ENCODE measurements at regions not wholly inside any gene's neighbourhood (a gene's known extent, or its start where the extent isn't known, plus 50 kb on each side); places are given as distances from the start of the nearest gene placed in this dataset.

DNA sequence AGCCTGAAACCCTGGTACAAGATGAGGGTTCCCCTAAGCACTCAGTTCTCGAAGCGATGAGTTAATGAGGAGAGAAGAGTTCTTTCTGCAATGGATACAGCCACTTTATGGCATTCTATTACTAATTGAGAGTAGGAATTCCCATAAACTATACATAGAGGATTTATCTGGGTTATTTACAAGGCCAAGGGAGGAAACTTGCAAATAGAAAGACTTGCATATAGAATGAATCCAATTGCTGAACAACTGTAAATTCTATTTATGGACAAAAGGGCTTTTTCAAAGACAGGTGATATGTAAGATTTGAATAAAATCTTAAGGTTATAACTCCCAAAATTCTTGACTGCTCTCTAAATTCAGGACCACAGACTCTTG is 182.2 kb downstream of the PPARGC1A start:
- POLR2A ChIA-PET, result no interaction called here
- Mint-ChIP-seq H3K4me3 (ENCODE audit: unreplicated experiment) (no peak overlapping the region), H3K4me1 (ENCODE audit: insufficient read depth, unreplicated experiment) (no peaks in the 10 kb centered on the region), H3K27ac (ENCODE audit: low read depth, unreplicated experiment) (no peak overlapping the region), H3K9me3 (ENCODE audit: unreplicated experiment) (peaks cover 10% of the 10 kb centered on the region), H3K27me3 (ENCODE audit: insufficient read depth, unreplicated experiment) (no peaks in the 10 kb centered on the region), H3K36me3 (ENCODE audit: insufficient read depth, unreplicated experiment) (no peaks in the 10 kb centered on the region)
- TF ChIP-seq, protein P1, sequence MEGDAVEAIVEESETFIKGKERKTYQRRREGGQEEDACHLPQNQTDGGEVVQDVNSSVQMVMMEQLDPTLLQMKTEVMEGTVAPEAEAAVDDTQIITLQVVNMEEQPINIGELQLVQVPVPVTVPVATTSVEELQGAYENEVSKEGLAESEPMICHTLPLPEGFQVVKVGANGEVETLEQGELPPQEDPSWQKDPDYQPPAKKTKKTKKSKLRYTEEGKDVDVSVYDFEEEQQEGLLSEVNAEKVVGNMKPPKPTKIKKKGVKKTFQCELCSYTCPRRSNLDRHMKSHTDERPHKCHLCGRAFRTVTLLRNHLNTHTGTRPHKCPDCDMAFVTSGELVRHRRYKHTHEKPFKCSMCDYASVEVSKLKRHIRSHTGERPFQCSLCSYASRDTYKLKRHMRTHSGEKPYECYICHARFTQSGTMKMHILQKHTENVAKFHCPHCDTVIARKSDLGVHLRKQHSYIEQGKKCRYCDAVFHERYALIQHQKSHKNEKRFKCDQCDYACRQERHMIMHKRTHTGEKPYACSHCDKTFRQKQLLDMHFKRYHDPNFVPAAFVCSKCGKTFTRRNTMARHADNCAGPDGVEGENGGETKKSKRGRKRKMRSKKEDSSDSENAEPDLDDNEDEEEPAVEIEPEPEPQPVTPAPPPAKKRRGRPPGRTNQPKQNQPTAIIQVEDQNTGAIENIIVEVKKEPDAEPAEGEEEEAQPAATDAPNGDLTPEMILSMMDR (IDR thresholded peaks at IDR 0.05; ENCODE audit: unreplicated experiment), result no peak
- DNase-seq (ENCODE audit: unreplicated experiment), result no peak
- intact Hi-C loops (cut with micrococcal nuclease), result no loop called here
- no TSS peak for BruUV-seq (replicated peaks)
- CTCF ChIA-PET, result interaction anchor here (0.7 kb wide), 1 partner anchor 583 kb away, joined by 3 read pairs; no protein-coding TSS in a partner anchor

DNA sequence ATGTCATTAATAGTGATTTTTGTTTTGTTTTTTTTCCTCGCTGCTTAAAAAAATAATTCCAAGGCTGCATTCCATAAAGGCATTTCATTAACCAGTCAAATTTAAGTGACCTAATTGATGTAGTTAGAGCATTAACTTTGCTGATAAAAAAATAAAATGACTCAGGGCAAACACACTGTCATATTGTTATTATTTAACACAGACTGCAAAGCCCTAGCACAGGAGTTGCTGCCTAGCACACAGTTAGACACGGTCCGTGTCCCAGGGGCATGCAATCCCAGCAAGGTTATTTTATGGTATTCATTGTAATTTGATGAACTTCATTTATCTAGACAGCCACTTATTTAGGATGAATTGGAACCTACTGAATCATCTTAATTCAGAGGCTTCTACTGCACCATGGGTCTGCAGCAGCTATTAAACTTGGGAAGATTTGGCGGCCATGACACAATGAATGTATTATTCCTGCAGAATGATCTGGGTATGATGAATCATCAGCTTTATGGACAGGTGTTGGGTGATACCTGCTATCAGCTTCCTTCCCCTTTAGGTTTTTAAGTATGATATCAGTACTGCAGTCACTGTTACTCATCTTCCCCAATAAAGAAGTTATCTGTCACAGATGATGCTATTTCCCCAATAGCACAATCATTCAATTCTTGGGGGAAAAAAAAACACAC is 182.7 kb downstream of the PPARGC1A start:
- TF ChIP-seq, protein P1 (IDR thresholded peaks at IDR 0.05; ENCODE audit: unreplicated experiment), result no peak
- peaks cover 10% of the 10 kb centered on the region for H3K9me3 Mint-ChIP-seq (ENCODE audit: unreplicated experiment)
- BruUV-seq (replicated peaks), result no TSS peak
- intact Hi-C loops (cut with micrococcal nuclease), result no loop called here
- ChIA-PET POLR2A (no interaction called here), CTCF (interaction anchor here (0.6 to 0.7 kb wide), 2 partner anchors 177 to 584 kb away, joined by 3 to 4 read pairs; no protein-coding TSS in a partner anchor)
- no peaks in the 10 kb centered on the region for H3K36me3 Mint-ChIP-seq (ENCODE audit: insufficient read depth, unreplicated experiment)
- H3K4me3 Mint-ChIP-seq (ENCODE audit: unreplicated experiment), result no peak overlapping the region
- H3K4me1 Mint-ChIP-seq (ENCODE audit: insufficient read depth, unreplicated experiment), result no peaks in the 10 kb centered on the region
- no peak for DNase-seq (ENCODE audit: unreplicated experiment)
- H3K27me3 Mint-ChIP-seq (ENCODE audit: insufficient read depth, unreplicated experiment), result no peaks in the 10 kb centered on the region
- H3K27ac Mint-ChIP-seq (ENCODE audit: low read depth, unreplicated experiment), result no peak overlapping the region

DNA sequence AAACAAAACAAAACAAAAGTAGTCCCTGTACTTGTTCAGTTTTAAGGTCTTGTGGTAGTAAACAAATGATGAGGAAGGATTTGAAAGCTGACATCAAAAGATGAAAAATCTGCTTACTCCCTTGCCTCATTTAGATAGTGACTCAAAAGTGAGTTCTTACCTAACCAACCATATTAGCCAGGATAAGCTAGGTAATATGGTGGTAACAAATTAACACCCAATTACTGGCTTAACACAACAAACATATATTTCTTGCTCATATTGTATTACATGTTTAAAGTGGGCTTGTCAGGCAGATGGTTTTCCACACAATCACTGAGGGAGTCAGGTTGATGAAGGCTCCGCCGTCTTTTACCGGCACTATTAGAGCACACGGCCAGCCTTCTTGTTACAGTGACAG is 189.7 kb downstream of the PPARGC1A start:
- no peak overlapping the region for H3K27ac Mint-ChIP-seq (ENCODE audit: low read depth, unreplicated experiment)
- H3K9me3 Mint-ChIP-seq (ENCODE audit: unreplicated experiment), result peaks cover 10% of the 10 kb centered on the region
- no peak for DNase-seq (ENCODE audit: unreplicated experiment)
- no peaks in the 10 kb centered on the region for H3K36me3 Mint-ChIP-seq (ENCODE audit: insufficient read depth, unreplicated experiment)
- intact Hi-C loops (cut with micrococcal nuclease), result no loop called here
- no TSS peak for BruUV-seq (replicated peaks)
- ChIA-PET POLR2A (no interaction called here), CTCF (interaction anchor here (1.0 kb wide), 1 partner anchor 19 kb away, joined by 3 read pairs; no protein-coding TSS in a partner anchor)
- no peaks in the 10 kb centered on the region for H3K27me3 Mint-ChIP-seq (ENCODE audit: insufficient read depth, unreplicated experiment)
- H3K4me3 Mint-ChIP-seq (ENCODE audit: unreplicated experiment), result no peak overlapping the region
- TF ChIP-seq, protein P1 (IDR thresholded peaks at IDR 0.05; ENCODE audit: unreplicated experiment), result no peak
- no peaks in the 10 kb centered on the region for H3K4me1 Mint-ChIP-seq (ENCODE audit: insufficient read depth, unreplicated experiment)

DNA sequence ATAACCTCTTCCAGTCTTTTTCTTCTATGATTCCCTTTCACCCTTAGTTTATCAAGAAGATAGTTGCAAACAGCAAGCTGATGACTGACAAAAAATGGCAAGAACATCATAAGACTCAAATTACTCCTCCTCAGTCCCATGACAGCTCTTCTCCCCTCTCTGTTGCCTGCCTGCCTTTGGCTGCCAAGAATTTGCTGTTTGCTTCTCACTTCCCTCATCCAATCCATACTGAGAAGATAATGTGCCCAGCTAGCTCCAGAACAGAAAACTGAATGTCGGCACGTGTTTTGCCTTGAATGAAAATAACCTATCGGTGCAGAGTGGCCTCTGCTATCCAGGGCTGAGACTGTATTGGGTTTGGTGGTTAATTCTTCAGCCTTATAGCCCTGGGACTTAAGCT is 192.1 kb downstream of the PPARGC1A start:
- BruUV-seq (replicated peaks), result no TSS peak
- Mint-ChIP-seq H3K36me3 (ENCODE audit: insufficient read depth, unreplicated experiment) (no peaks in the 10 kb centered on the region), H3K4me3 (ENCODE audit: unreplicated experiment) (no peak overlapping the region), H3K9me3 (ENCODE audit: unreplicated experiment) (no peaks in the 10 kb centered on the region), H3K27me3 (ENCODE audit: insufficient read depth, unreplicated experiment) (no peaks in the 10 kb centered on the region), H3K4me1 (ENCODE audit: insufficient read depth, unreplicated experiment) (no peaks in the 10 kb centered on the region), H3K27ac (ENCODE audit: low read depth, unreplicated experiment) (no peak overlapping the region)
- TF ChIP-seq, protein P1 (IDR thresholded peaks at IDR 0.05; ENCODE audit: unreplicated experiment), result no peak
- POLR2A ChIA-PET, result no interaction called here
- DNase-seq (ENCODE audit: unreplicated experiment), result no peak
- CTCF ChIA-PET, result interaction anchor here (0.7 to 2.7 kb wide), 2 partner anchors 20 to 724 kb away, joined by 3 to 8 read pairs; no protein-coding TSS in a partner anchor
- intact Hi-C loops (cut with micrococcal nuclease), result no loop called here
